Cardiac fibroblast (primary cell): ENCODE measurements at regions not wholly inside any gene's neighbourhood (a gene's known extent, or its start where the extent isn't known, plus 50 kb on each side); places are given as distances from the start of the nearest gene placed in this dataset.

ENCODE experiments used
- DNase-seq, 2 donors: peaks; one replicate each; pipeline versions ENCODE4 v3.0.0 to v3.0.0-alpha.2; 2010; ENCODE audit warnings: low read depth in 2 of 2
- H3K4me3 ChIP-seq, 2 donors: replicated peaks in 1 of 2; 1 replicate in 1 of 2; 2 replicates in 1 of 2; pipeline ENCODE4 v1.5.1; 2011; ENCODE audit warnings: low read depth in 2 of 2, low read length in 2 of 2, mild to moderate bottlenecking in 2 of 2, moderate library complexity in 1 of 2
- CTCF ChIP-seq: IDR thresholded peaks from one replicate; pipeline ENCODE4 v1.5.1; 2011; ENCODE audit warnings: low read depth, mild to moderate bottlenecking, low read length, inconsistent platforms

DNA sequence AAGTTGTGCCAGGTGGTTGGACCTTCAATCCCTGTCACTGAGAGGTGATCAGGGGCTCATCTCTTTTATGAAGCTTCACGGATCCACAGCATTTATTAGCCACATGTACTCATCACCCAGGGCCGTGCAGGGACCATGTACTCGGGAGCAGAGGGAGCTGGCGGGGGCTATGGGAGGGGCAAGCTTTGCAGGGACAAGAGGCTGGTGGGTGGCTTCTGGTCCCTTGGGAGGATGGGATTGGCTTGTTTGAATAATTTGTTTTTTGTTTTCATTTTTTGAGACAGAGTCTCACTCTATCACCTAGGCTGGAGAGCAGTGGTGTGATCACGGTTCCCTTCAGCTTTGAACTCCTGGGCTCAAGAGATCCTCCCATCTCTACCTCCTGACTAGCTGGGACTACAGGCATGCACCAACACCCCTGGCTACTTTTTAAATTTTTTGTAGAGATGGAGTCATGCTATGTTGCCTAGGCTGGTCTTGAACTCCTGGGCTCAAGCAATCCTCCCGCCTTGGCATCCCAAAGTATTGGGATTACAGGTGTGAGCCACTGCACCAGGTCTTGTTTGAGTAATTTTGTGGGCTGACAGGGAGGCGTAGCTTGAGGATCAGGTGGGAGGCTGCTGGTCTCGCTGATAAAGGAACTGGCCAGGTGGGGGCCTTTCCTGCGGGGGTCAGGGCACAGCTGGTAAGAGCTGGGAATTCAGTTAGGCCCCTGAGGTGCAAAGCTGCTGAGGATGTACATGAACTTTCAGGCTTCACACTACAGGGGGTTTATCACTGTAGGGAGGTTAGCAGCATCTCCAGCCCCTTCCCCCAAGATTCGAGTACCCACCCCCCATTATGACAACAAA lies 308.0 kb upstream of the C1orf174 start:
- H3K4me3 ChIP-seq: no peak overlapping the region
- no peak for TF ChIP-seq CTCF
- DNase-seq: no peak

DNA sequence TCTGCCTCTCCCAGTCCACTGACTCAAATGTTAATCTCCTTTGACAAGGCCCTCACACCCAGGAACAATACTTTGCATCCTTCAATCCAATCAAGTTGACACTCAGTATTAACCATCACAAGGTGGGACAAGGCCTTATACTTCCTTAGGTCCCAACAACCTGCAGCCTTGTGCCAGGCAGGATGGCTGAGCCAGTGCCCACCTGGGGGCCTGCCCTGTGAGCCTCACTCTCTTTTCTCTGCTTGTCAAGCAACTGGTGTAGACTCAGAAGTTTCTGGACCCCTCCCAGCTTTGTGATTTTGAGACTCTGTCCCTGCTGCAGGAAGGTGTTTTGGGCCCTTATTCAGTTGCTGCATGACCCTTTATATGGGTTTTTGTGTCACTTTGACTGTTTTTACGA lies 310.0 kb upstream of the C1orf174 start:
- H3K4me3 ChIP-seq: no peak overlapping the region
- TF ChIP-seq CTCF: no peak
- no peak for DNase-seq

GRCh38 chr1:4212796-4213195 lies 312.7 kb upstream of the C1orf174 start:
- no peak for DNase-seq
- no peak for TF ChIP-seq CTCF

DNA sequence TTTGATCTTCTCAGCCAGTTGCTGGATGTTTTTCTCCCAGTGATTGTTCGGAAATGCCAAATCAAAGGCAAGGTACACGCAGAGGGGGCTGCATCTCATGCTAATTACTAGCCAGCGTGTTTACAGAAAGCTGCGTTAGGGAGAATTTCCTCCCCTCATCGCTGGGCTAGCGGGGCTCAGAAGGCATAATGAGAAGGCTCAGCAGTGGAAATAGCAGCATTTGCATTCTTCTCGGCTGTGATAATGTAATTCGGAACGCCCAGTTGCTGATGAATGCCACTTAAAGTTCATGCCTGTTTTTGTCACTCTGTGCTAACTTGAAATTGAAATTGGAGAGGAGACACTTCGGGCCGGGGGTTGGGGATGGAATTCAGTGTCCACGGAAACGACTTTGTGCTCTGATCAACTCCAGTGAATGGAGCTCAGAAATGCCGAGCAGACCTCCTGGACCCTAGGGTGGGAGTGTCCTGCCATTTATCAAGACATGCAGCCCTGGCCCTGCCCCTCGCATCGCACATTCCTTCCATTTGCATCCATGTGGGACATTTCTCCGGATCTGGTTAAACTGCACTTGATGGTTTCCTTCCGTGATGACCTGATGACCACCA lies 313.4 kb upstream of the C1orf174 start:
- DNase-seq: no peak
- H3K4me3 ChIP-seq: no peak overlapping the region
- TF ChIP-seq CTCF: no peak

More at GRCh38 chr1:4212796-4213195, 312.7 kb upstream of the C1orf174 start:
- H3K4me3 ChIP-seq: no peak overlapping the region

- no peak overlapping the region for H3K4me3 ChIP-seq
- DNase-seq: no peak
- TF ChIP-seq CTCF: no peak
Measured at GRCh38 chr1:4214826-4215225, 314.8 kb upstream of the C1orf174 start.

DNA sequence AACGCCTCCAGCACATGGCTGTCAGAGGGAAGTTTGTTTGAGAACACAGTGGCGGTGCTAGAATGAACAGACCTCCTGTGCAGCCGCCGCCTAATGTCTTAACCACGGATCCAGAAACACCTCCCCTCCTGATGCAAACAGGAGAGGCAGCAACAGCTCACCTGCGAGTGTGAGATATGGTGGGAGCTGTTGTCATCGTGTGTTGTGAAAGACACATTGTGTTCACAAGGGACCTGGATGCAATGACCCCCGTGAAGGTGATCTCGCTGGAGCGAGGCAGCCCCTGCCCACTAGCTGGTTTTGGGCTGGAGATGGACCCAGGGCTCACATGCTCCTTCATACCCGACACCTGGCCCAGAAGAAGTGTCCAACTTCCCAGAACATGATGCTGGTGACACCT lies 315.3 kb upstream of the C1orf174 start:
- H3K4me3 ChIP-seq: no peak overlapping the region
- DNase-seq: no peak
- no peak for TF ChIP-seq CTCF
